ENCODE measurements at regions not wholly inside any gene's neighbourhood (a gene's known extent, or its start where the extent isn't known, plus 50 kb on each side); places are given as distances from the start of the nearest gene placed in this dataset.

- Histone ChIP-seq H3K4me3 (ENCODE audit: low read depth, low read length, poor library complexity, severe bottlenecking) (no peak overlapping the region), H4K20me1 (ENCODE audit: insufficient read depth, low read length) (no peaks in the 10 kb centered on the region), H3K4me1 (ENCODE audit: insufficient read depth, low read length, severe bottlenecking) (no peaks in the 10 kb centered on the region), H3K36me3 (ENCODE audit: insufficient read depth, low read length) (no peaks in the 10 kb centered on the region), H3K9ac (ENCODE audit: low read length) (no peak overlapping the region), H3K27me3 (ENCODE audit: insufficient read depth, low read length) (no peaks in the 10 kb centered on the region), H3F3A (ENCODE audit: insufficient read depth, low read length) (no peaks in the 10 kb centered on the region), H3K4me2 (ENCODE audit: low read length) (no peak overlapping the region), H2AFZ (ENCODE audit: low read length) (no peak overlapping the region), H3K79me2 (ENCODE audit: insufficient read depth, low read length) (no peaks in the 10 kb centered on the region), H3K9me3 (ENCODE audit: low read length) (no peaks in the 10 kb centered on the region), H3K9me2 (ENCODE audit: low read depth, low read length) (no peaks in the 10 kb centered on the region), H3K27ac (ENCODE audit: low read depth, low read length, poor library complexity, severe bottlenecking) (no peak overlapping the region)
- TF ChIP-seq EZH2 (IDR thresholded peaks at IDR 0.05; ENCODE audit: borderline replicate concordance, low read length) (no peak), CTCF (IDR thresholded peaks at IDR 0.05; ENCODE audit: low read length) (no peak)
Observed at GRCh38 chr12:105699209-105699608, 368.7 kb downstream of the C12orf75 start.

GRCh38 chr12:105704787-105705186 lies 374.3 kb downstream of the C12orf75 start:
- Histone ChIP-seq H3K79me2 (ENCODE audit: insufficient read depth, low read length) (no peaks in the 10 kb centered on the region), H3K9me3 (ENCODE audit: low read length) (no peaks in the 10 kb centered on the region), H3K4me2 (ENCODE audit: low read length) (no peak overlapping the region), H3K9ac (ENCODE audit: low read length) (no peak overlapping the region), H3K9me2 (ENCODE audit: low read depth, low read length) (no peaks in the 10 kb centered on the region), H3K36me3 (ENCODE audit: insufficient read depth, low read length) (no peaks in the 10 kb centered on the region), H3K4me3 (ENCODE audit: low read depth, low read length, poor library complexity, severe bottlenecking) (no peak overlapping the region), H2AFZ (ENCODE audit: low read length) (no peak overlapping the region), H3K27ac (ENCODE audit: low read depth, low read length, poor library complexity, severe bottlenecking) (no peak overlapping the region), H3F3A (ENCODE audit: insufficient read depth, low read length) (no peaks in the 10 kb centered on the region), H3K27me3 (ENCODE audit: insufficient read depth, low read length) (no peaks in the 10 kb centered on the region), H3K4me1 (ENCODE audit: insufficient read depth, low read length, severe bottlenecking) (no peaks in the 10 kb centered on the region), H4K20me1 (ENCODE audit: insufficient read depth, low read length) (no peaks in the 10 kb centered on the region)
- TF ChIP-seq CTCF (IDR thresholded peaks at IDR 0.05; ENCODE audit: low read length) (no peak), EZH2 (IDR thresholded peaks at IDR 0.05; ENCODE audit: borderline replicate concordance, low read length) (no peak)

- TF ChIP-seq CTCF (IDR thresholded peaks at IDR 0.05; ENCODE audit: low read length) = no peak
- no peaks in the 10 kb centered on the region for H3K36me3 ChIP-seq (ENCODE audit: insufficient read depth, low read length)
Observed at GRCh38 chr12:105705235-105705634, 374.7 kb downstream of the C12orf75 start.

More at GRCh38 chr12:105705235-105705634, 374.7 kb downstream of the C12orf75 start:
- H2AFZ ChIP-seq (ENCODE audit: low read length) = no peak overlapping the region
- no peak overlapping the region for H3K4me2 ChIP-seq (ENCODE audit: low read length)
- no peak overlapping the region for H3K27ac ChIP-seq (ENCODE audit: low read depth, low read length, poor library complexity, severe bottlenecking)
- H3K9me2 ChIP-seq (ENCODE audit: low read depth, low read length) = no peaks in the 10 kb centered on the region
- no peaks in the 10 kb centered on the region for H4K20me1 ChIP-seq (ENCODE audit: insufficient read depth, low read length)
- H3F3A ChIP-seq (ENCODE audit: insufficient read depth, low read length) = no peaks in the 10 kb centered on the region
- H3K4me1 ChIP-seq (ENCODE audit: insufficient read depth, low read length, severe bottlenecking) = no peaks in the 10 kb centered on the region
- no peaks in the 10 kb centered on the region for H3K27me3 ChIP-seq (ENCODE audit: insufficient read depth, low read length)
- H3K79me2 ChIP-seq (ENCODE audit: insufficient read depth, low read length) = no peaks in the 10 kb centered on the region
- no peaks in the 10 kb centered on the region for H3K9me3 ChIP-seq (ENCODE audit: low read length)
- H3K4me3 ChIP-seq (ENCODE audit: low read depth, low read length, poor library complexity, severe bottlenecking) = no peak overlapping the region
- H3K9ac ChIP-seq (ENCODE audit: low read length) = no peak overlapping the region

All from OCI-LY1 (cell line).